ENCODE measurements at regions not wholly inside any gene's neighbourhood (a gene's known extent, or its start where the extent isn't known, plus 50 kb on each side); places are given as distances from the start of the nearest gene placed in this dataset.

GRCh38 chr11:21908211-21908610, 284.7 kb upstream of the ANO5 start (continued):
- TF ChIP-seq PRDM10 (CRISPR knock-in tag; IDR thresholded peaks at IDR 0.05; ENCODE audit: low read depth) = no peak
- no peak for TF ChIP-seq KMT2B (CRISPR knock-in tag; IDR thresholded peaks at IDR 0.05)
- no peak for TF ChIP-seq SNAPC2 (CRISPR knock-in tag; IDR thresholded peaks at IDR 0.05)
- TF ChIP-seq ZNF432 (CRISPR knock-in tag; IDR thresholded peaks at IDR 0.05; ENCODE audit: borderline replicate concordance) = no peak
- no peak for TF ChIP-seq ZNF557 (CRISPR knock-in tag; IDR thresholded peaks at IDR 0.05)
- no peak for TF ChIP-seq MEIS1 (CRISPR knock-in tag; IDR thresholded peaks at IDR 0.05; ENCODE audit: borderline replicate concordance)
- no peak for TF ChIP-seq HDAC6 (IDR thresholded peaks at IDR 0.05; ENCODE audit: low read depth, low read length)
- TF ChIP-seq ZNF746 (CRISPR knock-in tag; IDR thresholded peaks at IDR 0.05) = no peak

GRCh38 chr11:21909145-21909544, 283.7 kb upstream of the ANO5 start:
- FAIRE-seq (no peak), DNase-seq (ENCODE audit: low spot score) (no peak), ATAC-seq (no peak)
- H3K4me1 ChIP-seq (ENCODE audit: insufficient read depth, low read length) = no peaks in the 10 kb centered on the region
- intact Hi-C loops (cut with micrococcal nuclease; ENCODE audit: unreplicated experiment) (no loop called here), in situ Hi-C loops (cut with HindIII; ENCODE audit: extremely low pct_ligation_motif_present, low pct_unique_long_range_greater_than_20kb) (no loop called here)
- no peak overlapping the region for H3K9ac ChIP-seq (ENCODE audit: insufficient read depth, low read depth, low read length)
- no peaks in the 10 kb centered on the region for H3K27me3 ChIP-seq (ENCODE audit: control insufficient read depth in 1 of 2, insufficient read depth in 2 of 2, low read length in 2 of 2)
- H3K27ac ChIP-seq (ENCODE audit: extremely low read length, insufficient read depth, low read length) = no peak overlapping the region
- peaks cover 11% of the 10 kb centered on the region; the same call in 1 of the 2 replicates for H3K9me3 ChIP-seq (ENCODE audit: low read length)
- H3K4me3 ChIP-seq (replicated peaks in 1 of 3; ENCODE audit: insufficient read depth in 1 of 3, low read depth in 2 of 3, low read length in 3 of 3) = no peak overlapping the region
- no peak overlapping the region for H2AFZ ChIP-seq (ENCODE audit: low read length)
- ChIA-PET CTCF (ENCODE audit: low intra/inter-chr PET ratio, low total read pairs) (no interaction called here), POLR2A (no interaction called here)
- WGBS (ENCODE audit: low lambda C conversion rate) = 2% methylated on average over 2 of the region's 2 CpGs
- TF ChIP-seq ZNF282 (IDR thresholded peaks at IDR 0.05; ENCODE audit: partially characterized antibody) = no peak
- no peak for TF ChIP-seq ASH2L (IDR thresholded peaks at IDR 0.05; ENCODE audit: insufficient read length, low read depth, low read length)
- no peak for TF ChIP-seq PAX8 (CRISPR knock-in tag; IDR thresholded peaks at IDR 0.05; ENCODE audit: borderline replicate concordance)
- no peak for TF ChIP-seq ZFYVE20 (CRISPR knock-in tag; IDR thresholded peaks at IDR 0.05; ENCODE audit: borderline replicate concordance, low read depth)
- TF ChIP-seq ZFAT (CRISPR knock-in tag; conservative IDR thresholded peaks at IDR 0.05) = no peak
- no peak for TF ChIP-seq ATF6 (CRISPR knock-in tag; conservative IDR thresholded peaks at IDR 0.05)
- no peak for TF ChIP-seq ZNF83 (CRISPR knock-in tag; IDR thresholded peaks at IDR 0.05; ENCODE audit: borderline replicate concordance)
- TF ChIP-seq MBNL3 (CRISPR knock-in tag; conservative IDR thresholded peaks at IDR 0.05) = no peak
- H4K20me1 ChIP-seq (ENCODE audit: insufficient read depth, low read length) = no peaks in the 10 kb centered on the region
- no TSS peak for BruUV-seq (replicated peaks)
- no peaks in the 10 kb centered on the region for H3K79me2 ChIP-seq (ENCODE audit: insufficient read depth, low read length)
- H3K36me3 ChIP-seq (replicated peaks in 1 of 2; ENCODE audit: control insufficient read depth in 1 of 2, insufficient read depth in 2 of 2, low read length in 2 of 2) = no peaks in the 10 kb centered on the region
- H3K4me2 ChIP-seq (ENCODE audit: low read depth, low read length) = no peak overlapping the region
